ENCODE measurements at regions not wholly inside any gene's neighbourhood (a gene's known extent, or its start where the extent isn't known, plus 50 kb on each side); places are given as distances from the start of the nearest gene placed in this dataset.

GRCh38 chr3:95905182-95905581 lies 909.2 kb upstream of the EPHA6 start:
- ChIA-PET POLR2A (no interaction called here), CTCF (ENCODE audit: low intra/inter-chr PET ratio) (no interaction called here)
- H4K20me1 ChIP-seq (replicated peaks; ENCODE audit: control insufficient read depth, insufficient read depth, low read length): no peaks in the 10 kb centered on the region
- no peak overlapping the region for H3K27ac ChIP-seq (ENCODE audit: extremely low read depth, low read depth, low read length)
- 7% methylated on average over 1 of the region's 1 CpG for WGBS (ENCODE audit: insufficient coverage, low coverage, missing lambda C conversion rate)
- H3K27me3 ChIP-seq (ENCODE audit: control insufficient read depth in 2 of 2, insufficient read depth in 2 of 2, low read length in 2 of 2): no peaks in the 10 kb centered on the region
- no TSS peak for BruUV-seq (replicated peaks)
- FAIRE-seq (no peak), ATAC-seq (no peak), DNase-seq (ENCODE audit: extremely low read depth in 1 of 4, low spot score in 3 of 4) (no peak)
- H3K36me3 ChIP-seq (ENCODE audit: control insufficient read depth, insufficient read depth, low read length): no peaks in the 10 kb centered on the region
- H3K4me3 ChIP-seq: no peak overlapping the region
- no peaks in the 10 kb centered on the region for H3K79me2 ChIP-seq (ENCODE audit: control insufficient read depth, insufficient read depth, low read length)
- H3K9ac ChIP-seq (ENCODE audit: insufficient read depth in 1 of 2, low read depth in 2 of 2, low read length in 2 of 2): no peak overlapping the region
- no peak overlapping the region for H2AFZ ChIP-seq (ENCODE audit: low read depth, low read length)
- in situ Hi-C loops (cut with MboI) (no loop called here), intact Hi-C loops (cut with micrococcal nuclease) (no loop called here)
- no peak for TF ChIP-seq ELF2 (CRISPR knock-in tag; IDR thresholded peaks at IDR 0.05)
- no peak for TF ChIP-seq KLF1 (tag; IDR thresholded peaks at IDR 0.05)
- no peaks in the 10 kb centered on the region for H3K9me1 ChIP-seq (ENCODE audit: control insufficient read depth, insufficient read depth, low read length)
- no peak overlapping the region for H3K4me2 ChIP-seq (ENCODE audit: insufficient read depth, low read length)
- H3K9me3 ChIP-seq (replicated peaks; ENCODE audit: control insufficient read depth, insufficient read depth, low read depth, low read length): no peaks in the 10 kb centered on the region
- H3K4me1 ChIP-seq (replicated peaks in 1 of 2; ENCODE audit: control insufficient read depth in 2 of 2, insufficient read depth in 2 of 2, low read length in 2 of 2): no peaks in the 10 kb centered on the region

GRCh38 chr3:95911767-95912166 lies 902.6 kb upstream of the EPHA6 start:
- in situ Hi-C loops (cut with MboI): no loop called here
- no peak overlapping the region for H3K4me3 ChIP-seq
- no peaks in the 10 kb centered on the region for H3K4me1 ChIP-seq (replicated peaks in 1 of 2; ENCODE audit: control insufficient read depth in 2 of 2, insufficient read depth in 2 of 2, low read length in 2 of 2)
- no peaks in the 10 kb centered on the region for H3K36me3 ChIP-seq (ENCODE audit: control insufficient read depth, insufficient read depth, low read length)
- no peaks in the 10 kb centered on the region for H3K79me2 ChIP-seq (ENCODE audit: control insufficient read depth, insufficient read depth, low read length)
- no peaks in the 10 kb centered on the region for H3K9me1 ChIP-seq (ENCODE audit: control insufficient read depth, insufficient read depth, low read length)
- BruUV-seq (replicated peaks): no TSS peak
- H3K4me2 ChIP-seq (ENCODE audit: insufficient read depth, low read length): no peak overlapping the region
- H4K20me1 ChIP-seq (replicated peaks; ENCODE audit: control insufficient read depth, insufficient read depth, low read length): no peaks in the 10 kb centered on the region
- no peaks in the 10 kb centered on the region for H3K9me3 ChIP-seq (replicated peaks; ENCODE audit: control insufficient read depth, insufficient read depth, low read depth, low read length)
- 0% methylated on average over 1 of the region's 1 CpG for WGBS (ENCODE audit: insufficient coverage, low coverage, missing lambda C conversion rate)
- FAIRE-seq (no peak), ATAC-seq (no peak), DNase-seq (ENCODE audit: extremely low read depth in 1 of 4, low spot score in 3 of 4) (no peak)
- intact Hi-C loops (cut with micrococcal nuclease): no loop called here
- no peaks in the 10 kb centered on the region for H3K27me3 ChIP-seq (ENCODE audit: control insufficient read depth in 2 of 2, insufficient read depth in 2 of 2, low read length in 2 of 2)
- no peak overlapping the region for H3K27ac ChIP-seq (ENCODE audit: extremely low read depth, low read depth, low read length)
- H3K9ac ChIP-seq (ENCODE audit: insufficient read depth in 1 of 2, low read depth in 2 of 2, low read length in 2 of 2): no peak overlapping the region
- ChIA-PET POLR2A (no interaction called here), CTCF (ENCODE audit: low intra/inter-chr PET ratio) (no interaction called here)
- H2AFZ ChIP-seq (ENCODE audit: low read depth, low read length): no peak overlapping the region
- TF ChIP-seq ZNF699 (CRISPR knock-in tag; IDR thresholded peaks at IDR 0.05; ENCODE audit: insufficient replicate concordance): no peak
- no peak for TF ChIP-seq KAT7 (CRISPR knock-in tag; IDR thresholded peaks at IDR 0.05; ENCODE audit: borderline replicate concordance)
- no peak for TF ChIP-seq CHD1 (IDR thresholded peaks at IDR 0.05; ENCODE audit: low read length)
- no peak for TF ChIP-seq THRA (IDR thresholded peaks at IDR 0.05)
- no peak for TF ChIP-seq ZNF24 (IDR thresholded peaks at IDR 0.05)
- no peak for TF ChIP-seq ZNF431 (CRISPR knock-in tag; IDR thresholded peaks at IDR 0.05)
- no peak for TF ChIP-seq FOXJ2 (tag; IDR thresholded peaks at IDR 0.05)
- no peak for TF ChIP-seq ZFPM2 (CRISPR knock-in tag; IDR thresholded peaks at IDR 0.05)
- TF ChIP-seq MYNN (IDR thresholded peaks at IDR 0.05): no peak
- no peak for TF ChIP-seq MYNN (CRISPR knock-in tag; IDR thresholded peaks at IDR 0.05)
- TF ChIP-seq ARID2 (IDR thresholded peaks at IDR 0.05): no peak
- TF ChIP-seq TAF9B (IDR thresholded peaks at IDR 0.05; ENCODE audit: partially characterized antibody): no peak
- TF ChIP-seq NCOR1 (IDR thresholded peaks at IDR 0.05): no peak
- TF ChIP-seq SREBF1 (IDR thresholded peaks at IDR 0.05; ENCODE audit: borderline replicate concordance, low read depth, low read length): no peak
- TF ChIP-seq ESRRA (IDR thresholded peaks at IDR 0.05; ENCODE audit: borderline replicate concordance, low read depth): no peak

All from K562 (cell line).